Liver (tissue), 3 donors: ENCODE measurements at regions not wholly inside any gene's neighbourhood (a gene's known extent, or its start where the extent isn't known, plus 50 kb on each side); places are given as distances from the start of the nearest gene placed in this dataset.

ENCODE experiments used
- FOXA2 ChIP-seq: IDR thresholded peaks from 2 replicates; pipeline ENCODE4 v1.6.1; 2016; ENCODE audit warnings: antibody characterized with exemption
- GABPA ChIP-seq, 2 donors: IDR thresholded peaks in 1 of 2; conservative IDR thresholded peaks in 1 of 2; 2 replicates each; pipeline ENCODE4 v1.6.1; 2016; ENCODE audit warnings: antibody characterized with exemption in 2 of 2, mild to moderate bottlenecking in 1 of 2, moderate library complexity in 1 of 2
- JUND ChIP-seq, 2 donors: IDR thresholded peaks; 2 replicates each; pipeline ENCODE4 v1.6.1; 2016; ENCODE audit warnings: antibody characterized with exemption in 2 of 2
- TAF1 ChIP-seq: conservative IDR thresholded peaks from 2 replicates; pipeline ENCODE4 v1.6.1; 2016; ENCODE audit warnings: antibody characterized with exemption, mild to moderate bottlenecking
- TF ChIP-seq, protein P1 (sequence below): fragments of 150-350 bp; IDR thresholded peaks from 2 replicates; pipeline ENCODE4 v1.5.1; 2017; ENCODE audit warnings: improper control_type of control experiment, low read depth, low read length; ENCODE audit not compliant: missing input control
- TF ChIP-seq, protein P2 (sequence below): IDR thresholded peaks from 2 replicates; pipeline ENCODE4 v1.6.1; 2016; ENCODE audit warnings: antibody characterized with exemption, mild to moderate bottlenecking
- donor health status: healthy.
- donor health status: healthy.

DNA sequence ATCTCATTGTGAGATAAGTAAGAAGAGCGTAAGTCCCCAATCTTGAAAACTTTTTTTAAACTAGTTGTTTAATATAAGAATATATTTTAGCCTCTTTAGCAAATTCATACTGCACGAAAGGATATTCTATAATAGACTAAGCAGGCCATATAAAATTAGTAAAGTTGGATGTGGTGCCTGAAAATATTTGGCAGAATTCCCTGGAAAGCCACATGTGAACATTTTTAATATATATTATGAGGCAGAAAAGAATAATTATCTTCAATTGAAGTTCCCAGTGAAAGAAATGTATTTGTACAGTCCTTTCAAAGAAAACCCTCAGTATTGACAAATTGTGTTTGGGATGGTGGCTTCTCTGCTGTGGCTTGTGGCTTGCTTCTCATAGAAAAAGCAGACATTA lies 237.5 kb upstream of the JAG1 start:
- TF ChIP-seq, protein P1, sequence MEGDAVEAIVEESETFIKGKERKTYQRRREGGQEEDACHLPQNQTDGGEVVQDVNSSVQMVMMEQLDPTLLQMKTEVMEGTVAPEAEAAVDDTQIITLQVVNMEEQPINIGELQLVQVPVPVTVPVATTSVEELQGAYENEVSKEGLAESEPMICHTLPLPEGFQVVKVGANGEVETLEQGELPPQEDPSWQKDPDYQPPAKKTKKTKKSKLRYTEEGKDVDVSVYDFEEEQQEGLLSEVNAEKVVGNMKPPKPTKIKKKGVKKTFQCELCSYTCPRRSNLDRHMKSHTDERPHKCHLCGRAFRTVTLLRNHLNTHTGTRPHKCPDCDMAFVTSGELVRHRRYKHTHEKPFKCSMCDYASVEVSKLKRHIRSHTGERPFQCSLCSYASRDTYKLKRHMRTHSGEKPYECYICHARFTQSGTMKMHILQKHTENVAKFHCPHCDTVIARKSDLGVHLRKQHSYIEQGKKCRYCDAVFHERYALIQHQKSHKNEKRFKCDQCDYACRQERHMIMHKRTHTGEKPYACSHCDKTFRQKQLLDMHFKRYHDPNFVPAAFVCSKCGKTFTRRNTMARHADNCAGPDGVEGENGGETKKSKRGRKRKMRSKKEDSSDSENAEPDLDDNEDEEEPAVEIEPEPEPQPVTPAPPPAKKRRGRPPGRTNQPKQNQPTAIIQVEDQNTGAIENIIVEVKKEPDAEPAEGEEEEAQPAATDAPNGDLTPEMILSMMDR, result no peak
- TF ChIP-seq, protein P2, sequence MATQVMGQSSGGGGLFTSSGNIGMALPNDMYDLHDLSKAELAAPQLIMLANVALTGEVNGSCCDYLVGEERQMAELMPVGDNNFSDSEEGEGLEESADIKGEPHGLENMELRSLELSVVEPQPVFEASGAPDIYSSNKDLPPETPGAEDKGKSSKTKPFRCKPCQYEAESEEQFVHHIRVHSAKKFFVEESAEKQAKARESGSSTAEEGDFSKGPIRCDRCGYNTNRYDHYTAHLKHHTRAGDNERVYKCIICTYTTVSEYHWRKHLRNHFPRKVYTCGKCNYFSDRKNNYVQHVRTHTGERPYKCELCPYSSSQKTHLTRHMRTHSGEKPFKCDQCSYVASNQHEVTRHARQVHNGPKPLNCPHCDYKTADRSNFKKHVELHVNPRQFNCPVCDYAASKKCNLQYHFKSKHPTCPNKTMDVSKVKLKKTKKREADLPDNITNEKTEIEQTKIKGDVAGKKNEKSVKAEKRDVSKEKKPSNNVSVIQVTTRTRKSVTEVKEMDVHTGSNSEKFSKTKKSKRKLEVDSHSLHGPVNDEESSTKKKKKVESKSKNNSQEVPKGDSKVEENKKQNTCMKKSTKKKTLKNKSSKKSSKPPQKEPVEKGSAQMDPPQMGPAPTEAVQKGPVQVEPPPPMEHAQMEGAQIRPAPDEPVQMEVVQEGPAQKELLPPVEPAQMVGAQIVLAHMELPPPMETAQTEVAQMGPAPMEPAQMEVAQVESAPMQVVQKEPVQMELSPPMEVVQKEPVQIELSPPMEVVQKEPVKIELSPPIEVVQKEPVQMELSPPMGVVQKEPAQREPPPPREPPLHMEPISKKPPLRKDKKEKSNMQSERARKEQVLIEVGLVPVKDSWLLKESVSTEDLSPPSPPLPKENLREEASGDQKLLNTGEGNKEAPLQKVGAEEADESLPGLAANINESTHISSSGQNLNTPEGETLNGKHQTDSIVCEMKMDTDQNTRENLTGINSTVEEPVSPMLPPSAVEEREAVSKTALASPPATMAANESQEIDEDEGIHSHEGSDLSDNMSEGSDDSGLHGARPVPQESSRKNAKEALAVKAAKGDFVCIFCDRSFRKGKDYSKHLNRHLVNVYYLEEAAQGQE, result no peak
- no peak for TF ChIP-seq FOXA2
- no peak for TF ChIP-seq GABPA (IDR thresholded peaks at IDR 0.05 in 1 of 2, conservative IDR thresholded peaks at IDR 0.05 in 1 of 2)
- TF ChIP-seq TAF1, result no peak
- TF ChIP-seq JUND (IDR thresholded peaks at IDR 0.05), result no peak
